GM12875 (cell line): ENCODE measurements at regions not wholly inside any gene's neighbourhood (a gene's known extent, or its start where the extent isn't known, plus 50 kb on each side); places are given as distances from the start of the nearest gene placed in this dataset.

Experiments used
- H3K4me3 ChIP-seq: one replicate; pipeline ENCODE4 v1.5.1; 2011; ENCODE audit warnings: low read depth, low read length, control low read depth
- TF ChIP-seq, protein P1 (sequence below): IDR thresholded peaks from 2 replicates; pipeline ENCODE4 v1.5.1; 2011; ENCODE audit warnings: low read depth, mild to moderate bottlenecking, control low read depth, inconsistent platforms, low read length, moderate library complexity, borderline replicate concordance; ENCODE audit not compliant: insufficient read depth

DNA sequence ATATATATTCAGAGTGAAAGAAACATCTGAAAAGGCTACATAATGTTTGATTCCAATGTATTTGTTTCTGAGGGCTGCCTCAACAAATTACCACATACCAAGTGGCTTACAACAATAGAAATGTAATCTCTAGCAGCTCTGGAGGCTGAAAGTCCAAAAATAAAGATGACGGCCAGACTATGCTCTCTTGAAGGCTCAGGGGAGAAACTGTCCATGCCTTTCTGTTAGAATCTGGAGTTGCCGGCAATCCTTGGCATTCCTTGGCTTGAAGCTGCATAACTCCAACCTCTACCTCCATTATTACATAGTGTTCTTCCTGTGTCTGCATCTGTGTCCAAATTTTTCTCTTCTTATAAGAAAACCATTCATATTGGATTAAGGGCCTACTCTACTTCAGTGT, 68.1 kb upstream of the PLEKHG7 start:
- H3K4me3 ChIP-seq, result no peak overlapping the region
- TF ChIP-seq, protein P1, sequence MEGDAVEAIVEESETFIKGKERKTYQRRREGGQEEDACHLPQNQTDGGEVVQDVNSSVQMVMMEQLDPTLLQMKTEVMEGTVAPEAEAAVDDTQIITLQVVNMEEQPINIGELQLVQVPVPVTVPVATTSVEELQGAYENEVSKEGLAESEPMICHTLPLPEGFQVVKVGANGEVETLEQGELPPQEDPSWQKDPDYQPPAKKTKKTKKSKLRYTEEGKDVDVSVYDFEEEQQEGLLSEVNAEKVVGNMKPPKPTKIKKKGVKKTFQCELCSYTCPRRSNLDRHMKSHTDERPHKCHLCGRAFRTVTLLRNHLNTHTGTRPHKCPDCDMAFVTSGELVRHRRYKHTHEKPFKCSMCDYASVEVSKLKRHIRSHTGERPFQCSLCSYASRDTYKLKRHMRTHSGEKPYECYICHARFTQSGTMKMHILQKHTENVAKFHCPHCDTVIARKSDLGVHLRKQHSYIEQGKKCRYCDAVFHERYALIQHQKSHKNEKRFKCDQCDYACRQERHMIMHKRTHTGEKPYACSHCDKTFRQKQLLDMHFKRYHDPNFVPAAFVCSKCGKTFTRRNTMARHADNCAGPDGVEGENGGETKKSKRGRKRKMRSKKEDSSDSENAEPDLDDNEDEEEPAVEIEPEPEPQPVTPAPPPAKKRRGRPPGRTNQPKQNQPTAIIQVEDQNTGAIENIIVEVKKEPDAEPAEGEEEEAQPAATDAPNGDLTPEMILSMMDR, result no peak

DNA sequence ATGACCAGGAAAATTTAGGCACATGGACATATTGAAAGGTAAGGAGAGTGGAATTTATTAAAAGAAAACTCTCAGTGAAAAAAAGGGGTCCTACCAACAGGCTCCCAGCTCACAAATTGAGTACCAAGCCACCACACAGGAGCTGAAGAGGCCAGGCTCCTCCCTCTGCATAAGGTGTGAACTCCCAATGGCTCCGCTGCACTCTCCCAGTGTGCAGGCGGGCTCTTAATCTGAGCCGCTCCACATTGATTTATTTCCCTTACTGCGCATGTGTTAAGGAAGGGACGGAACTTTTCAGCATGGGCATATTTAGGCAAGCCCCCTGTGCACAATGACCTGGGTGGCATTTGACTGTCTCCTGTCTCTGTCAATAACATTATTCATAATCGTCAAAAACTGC, 68.6 kb upstream of the PLEKHG7 start:
- TF ChIP-seq, protein P1, result no peak
- no peak overlapping the region for H3K4me3 ChIP-seq

DNA sequence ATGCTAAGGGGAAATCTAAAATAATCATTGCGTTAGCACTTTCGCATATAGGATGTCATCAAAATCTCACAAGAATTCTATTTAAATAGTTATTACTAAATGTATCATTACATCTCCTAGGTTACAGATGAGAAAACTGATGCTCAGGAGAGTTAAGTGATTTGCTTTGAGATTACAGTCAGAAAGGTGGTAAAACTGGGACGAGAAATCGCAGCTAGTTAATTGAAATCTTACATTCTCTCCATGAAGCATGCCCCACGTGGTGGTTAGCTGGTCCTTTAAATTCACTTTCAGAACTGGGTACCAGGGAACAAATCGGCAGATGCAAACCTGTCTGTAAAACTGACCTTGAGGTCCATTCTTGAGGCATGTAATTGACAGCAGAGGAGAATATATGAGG, 71.8 kb upstream of the PLEKHG7 start:
- no peak overlapping the region for H3K4me3 ChIP-seq
- TF ChIP-seq, protein P1, result no peak

DNA sequence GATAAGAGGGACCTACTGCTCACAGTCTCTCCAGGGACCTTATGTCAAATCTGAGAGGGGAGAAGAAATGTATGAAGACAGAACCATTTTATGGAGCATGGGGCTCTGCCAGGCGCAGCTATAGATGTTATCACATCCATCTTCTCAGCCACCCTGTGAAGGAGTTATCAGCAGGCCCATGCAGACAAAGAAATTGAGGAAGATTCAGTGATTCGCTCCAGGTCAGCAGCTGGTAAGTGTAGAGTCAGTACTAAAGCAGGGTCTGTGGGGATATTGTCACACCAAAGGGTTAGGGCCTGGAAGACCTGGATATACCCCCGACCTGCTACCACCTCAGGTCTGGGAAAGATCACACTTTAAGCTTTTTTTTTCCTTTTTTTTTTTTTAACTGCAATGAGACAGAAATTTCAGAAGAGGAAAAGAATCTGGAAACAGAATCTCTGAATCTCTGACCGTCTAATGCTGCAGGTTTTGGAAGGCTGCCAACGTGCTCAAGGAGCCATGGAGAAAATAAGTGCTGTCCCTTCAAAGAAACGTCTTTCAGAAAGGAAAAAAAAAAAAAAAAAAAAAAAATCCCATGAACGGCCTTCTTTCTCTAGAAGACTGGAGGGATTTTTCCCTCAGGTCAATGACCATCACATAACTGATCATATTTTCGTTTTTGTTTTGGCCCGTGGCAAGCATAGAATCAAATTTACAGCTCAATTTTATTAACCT, 73.3 kb upstream of the PLEKHG7 start:
- no peak overlapping the region for H3K4me3 ChIP-seq
- TF ChIP-seq, protein P1, result no peak

DNA sequence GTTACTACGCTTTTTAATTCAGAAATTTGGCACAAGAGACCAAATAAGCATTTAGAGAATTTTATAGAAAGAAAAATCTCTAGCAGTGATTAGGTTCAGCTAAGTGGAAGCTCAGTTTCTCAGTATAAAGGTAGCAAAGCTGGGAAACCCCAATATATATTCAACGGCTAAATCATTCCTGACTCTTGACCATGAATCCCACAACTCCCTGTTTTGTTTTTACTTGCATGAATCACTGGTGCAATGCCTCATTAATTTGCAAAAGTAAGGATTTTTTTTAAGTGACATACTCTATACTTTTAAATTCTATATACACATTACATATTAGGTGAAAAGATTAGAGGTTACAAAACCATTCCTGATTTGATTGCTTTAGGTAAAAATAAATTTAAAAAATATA, 74.3 kb upstream of the PLEKHG7 start:
- TF ChIP-seq, protein P1, result no peak
- H3K4me3 ChIP-seq, result no peak overlapping the region

DNA sequence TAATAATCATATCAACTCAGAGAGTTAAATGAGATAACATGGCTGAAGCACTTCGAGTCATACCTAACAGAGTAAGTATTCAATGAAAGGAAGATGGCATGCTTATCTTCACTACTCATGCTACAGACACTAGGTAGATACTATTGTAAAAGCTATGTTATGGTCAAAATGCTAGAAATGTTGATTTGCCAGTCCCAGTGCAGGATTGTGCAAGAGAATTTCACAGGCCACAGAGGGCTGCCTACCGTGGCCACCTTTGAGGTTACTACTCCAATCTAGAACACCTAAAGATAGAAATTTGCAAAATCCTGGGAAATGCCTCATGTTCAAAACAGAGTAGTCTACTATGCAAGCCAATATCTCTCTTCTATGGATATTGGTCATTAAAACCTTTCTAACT, 75.3 kb upstream of the PLEKHG7 start:
- TF ChIP-seq, protein P1, result no peak
- no peak overlapping the region for H3K4me3 ChIP-seq

DNA sequence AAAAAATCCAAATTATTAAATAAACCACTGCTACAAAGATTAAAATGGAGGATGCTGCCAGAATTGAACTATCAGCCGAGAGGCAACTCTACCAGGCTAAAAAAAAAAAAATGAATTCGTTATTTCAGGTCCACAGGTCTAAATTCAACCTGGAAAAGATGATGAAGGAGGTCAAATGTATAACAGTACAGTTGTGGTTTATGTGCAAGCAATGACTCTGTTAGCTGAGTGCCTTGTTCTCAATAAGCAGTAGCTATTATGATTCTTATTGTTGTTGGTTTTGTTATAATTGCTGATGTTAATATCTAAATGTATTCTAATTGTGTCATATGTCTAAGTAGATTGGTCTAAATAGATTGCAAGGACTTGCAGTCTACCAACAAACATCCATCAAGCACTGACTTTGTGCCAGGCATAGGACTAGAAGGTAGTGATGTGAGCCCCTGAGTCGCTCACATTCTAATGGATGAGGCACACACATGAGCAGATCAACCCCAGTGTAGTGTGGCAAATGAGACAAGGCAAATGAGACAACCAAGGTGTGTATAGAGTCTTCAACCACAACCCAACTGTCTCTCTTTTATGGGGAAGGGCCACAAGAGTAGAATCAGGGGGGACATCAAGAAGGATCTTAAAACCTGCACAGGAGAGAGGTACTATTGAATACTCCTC, 77.0 kb upstream of the PLEKHG7 start:
- TF ChIP-seq, protein P1, result no peak
- no peak overlapping the region for H3K4me3 ChIP-seq
